Putamen (tissue), 1 donor: ENCODE measurements at regions not wholly inside any gene's neighbourhood (a gene's known extent, or its start where the extent isn't known, plus 50 kb on each side); places are given as distances from the start of the nearest gene placed in this dataset.

Experiments used
- DNase-seq: peaks from one replicate; pipeline ENCODE4 v3.0.0-alpha.2; 2016; ENCODE audit warnings: low spot score

GRCh38 chr2:30371028-30371689 is 75.9 kb upstream of the LCLAT1 start:
- DNase-seq = no peak

DNA sequence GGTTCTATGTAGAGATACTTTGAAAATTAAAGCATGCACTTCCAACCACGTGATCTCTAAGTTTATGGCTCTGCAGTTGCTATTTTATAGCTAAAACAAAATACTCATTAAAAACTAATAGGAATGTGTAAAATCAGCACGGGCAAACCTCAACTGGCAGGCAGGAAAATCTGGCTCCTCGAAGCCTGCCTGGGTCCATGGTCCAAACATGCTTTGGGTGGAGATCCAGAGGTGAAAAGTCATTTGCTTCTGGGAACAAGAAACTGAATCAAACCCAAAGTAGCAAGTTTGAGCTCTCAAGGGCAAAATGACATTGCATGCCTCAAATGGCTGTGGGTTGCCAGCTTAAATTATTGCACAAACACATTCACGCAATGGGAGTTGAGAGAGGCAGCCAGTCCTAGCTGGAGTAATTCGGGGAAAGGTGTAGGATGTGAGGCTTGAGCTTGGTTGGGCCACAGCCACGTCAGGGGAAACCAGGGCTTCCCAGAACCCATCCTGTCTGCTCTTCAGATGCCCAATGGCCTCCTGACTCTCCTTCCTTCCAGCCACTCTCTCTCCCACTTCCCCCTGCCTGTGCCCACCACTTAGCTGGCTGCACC is 75.2 kb upstream of the LCLAT1 start:
- no peak for DNase-seq

GRCh38 chr2:30372826-30373225 is 74.2 kb upstream of the LCLAT1 start:
- no peak for DNase-seq

GRCh38 chr2:30373881-30374302 is 73.2 kb upstream of the LCLAT1 start:
- no peak for DNase-seq

GRCh38 chr2:30374380-30374779 is 72.7 kb upstream of the LCLAT1 start:
- DNase-seq = no peak

GRCh38 chr2:30375915-30376314 is 71.1 kb upstream of the LCLAT1 start:
- no peak for DNase-seq

DNA sequence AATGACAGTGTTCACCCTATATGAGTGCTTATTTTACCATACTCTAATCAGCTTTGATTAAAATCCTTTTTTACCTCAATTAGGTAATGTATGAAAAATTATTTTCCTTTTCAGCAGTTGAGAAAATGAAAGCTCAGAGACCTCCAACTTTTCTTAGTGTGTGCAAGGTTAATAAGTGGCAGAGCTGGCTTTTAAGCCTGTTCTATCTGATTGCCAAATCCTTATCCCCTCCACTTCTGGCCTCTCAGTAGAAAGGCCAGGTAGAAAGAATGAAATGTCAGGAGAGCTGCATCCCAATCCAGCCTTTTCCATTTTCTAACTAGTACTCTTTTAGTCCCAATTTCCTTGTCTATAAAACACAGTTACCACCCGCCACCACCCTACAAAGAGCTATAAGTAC is 67.6 kb upstream of the LCLAT1 start:
- DNase-seq = no peak

GRCh38 chr2:30380824-30381223 is 66.2 kb upstream of the LCLAT1 start:
- no peak for DNase-seq

DNA sequence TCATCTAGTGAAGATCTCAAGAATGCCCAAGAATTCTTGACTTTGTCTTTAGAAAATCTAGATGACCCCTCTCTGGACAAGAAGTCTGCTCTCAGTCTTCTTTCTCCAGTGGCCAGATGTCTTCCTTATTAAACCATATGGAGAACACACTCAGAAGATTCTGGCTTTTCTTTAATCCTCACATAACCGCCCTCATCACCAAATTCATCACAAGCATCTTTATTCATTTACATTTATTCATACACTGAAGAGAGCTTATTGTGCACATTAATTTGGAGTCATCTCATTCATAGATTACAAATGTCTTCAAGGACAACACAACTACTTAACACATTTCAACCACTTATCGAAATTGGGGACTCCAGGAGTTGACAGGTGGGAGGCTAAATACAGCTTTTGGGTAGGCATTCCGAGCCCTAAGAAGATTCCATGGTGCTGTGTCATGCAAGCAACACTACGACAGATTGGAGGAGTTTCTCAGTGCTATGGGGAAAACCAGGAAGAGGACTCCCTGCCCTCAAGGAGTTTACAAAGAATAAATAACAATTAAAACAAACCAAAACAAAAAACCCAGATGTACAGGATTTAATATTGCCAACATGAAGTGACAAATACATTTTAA is 64.8 kb upstream of the LCLAT1 start:
- no peak for DNase-seq

GRCh38 chr2:30382995-30383394 is 64.1 kb upstream of the LCLAT1 start:
- peak; percentile 46 for DNase-seq

- no peak for DNase-seq
These were observed 61.7 kb upstream of the LCLAT1 start for GRCh38 chr2:30385327-30385726.

GRCh38 chr2:30392097-30392496 is 54.9 kb upstream of the LCLAT1 start:
- no peak for DNase-seq

GRCh38 chr2:30393510-30393909 is 53.5 kb upstream of the LCLAT1 start:
- DNase-seq = no peak

- no peak for DNase-seq
These were observed 53.0 kb upstream of the LCLAT1 start for GRCh38 chr2:30394096-30394495.

DNA sequence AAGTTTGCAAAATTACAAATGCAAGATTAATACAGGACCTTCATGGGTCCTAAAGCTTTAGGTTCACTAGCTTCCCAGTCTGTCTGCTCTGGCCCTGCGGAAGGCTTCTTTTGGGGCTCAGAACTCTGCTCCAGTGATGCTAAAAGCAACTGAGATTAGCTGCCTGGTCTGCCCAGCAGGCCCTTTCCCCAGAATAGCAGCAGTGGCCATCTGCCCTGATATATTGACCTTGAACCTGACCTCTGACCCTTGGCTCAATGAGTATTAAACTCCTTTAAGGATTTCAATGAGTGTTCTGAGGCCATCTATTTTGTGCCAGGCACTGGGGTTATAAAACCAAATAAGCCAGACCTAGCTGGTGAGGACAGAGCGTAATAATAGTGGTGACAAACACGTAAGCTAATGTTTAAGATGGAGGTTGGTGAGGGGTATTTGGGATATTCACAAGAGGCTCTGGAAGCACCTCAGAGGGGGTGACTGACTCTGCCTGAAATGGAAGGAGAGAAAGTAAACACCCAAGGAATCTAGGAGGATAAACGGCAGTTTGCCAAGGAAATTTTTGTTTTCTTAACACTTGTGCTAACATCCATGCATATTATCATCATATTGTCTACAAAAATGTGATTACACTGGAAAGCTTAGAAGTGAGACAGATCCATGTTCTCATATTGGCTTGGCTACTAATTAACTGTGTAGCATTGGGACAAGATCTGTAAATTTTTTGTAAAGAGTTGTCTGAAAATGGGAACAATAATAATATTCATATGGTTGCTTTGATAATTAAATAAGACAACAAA is 50.4 kb upstream of the LCLAT1 start:
- no peak for DNase-seq
